ENCODE measurements at regions not wholly inside any gene's neighbourhood (a gene's known extent, or its start where the extent isn't known, plus 50 kb on each side); places are given as distances from the start of the nearest gene placed in this dataset.

DNA sequence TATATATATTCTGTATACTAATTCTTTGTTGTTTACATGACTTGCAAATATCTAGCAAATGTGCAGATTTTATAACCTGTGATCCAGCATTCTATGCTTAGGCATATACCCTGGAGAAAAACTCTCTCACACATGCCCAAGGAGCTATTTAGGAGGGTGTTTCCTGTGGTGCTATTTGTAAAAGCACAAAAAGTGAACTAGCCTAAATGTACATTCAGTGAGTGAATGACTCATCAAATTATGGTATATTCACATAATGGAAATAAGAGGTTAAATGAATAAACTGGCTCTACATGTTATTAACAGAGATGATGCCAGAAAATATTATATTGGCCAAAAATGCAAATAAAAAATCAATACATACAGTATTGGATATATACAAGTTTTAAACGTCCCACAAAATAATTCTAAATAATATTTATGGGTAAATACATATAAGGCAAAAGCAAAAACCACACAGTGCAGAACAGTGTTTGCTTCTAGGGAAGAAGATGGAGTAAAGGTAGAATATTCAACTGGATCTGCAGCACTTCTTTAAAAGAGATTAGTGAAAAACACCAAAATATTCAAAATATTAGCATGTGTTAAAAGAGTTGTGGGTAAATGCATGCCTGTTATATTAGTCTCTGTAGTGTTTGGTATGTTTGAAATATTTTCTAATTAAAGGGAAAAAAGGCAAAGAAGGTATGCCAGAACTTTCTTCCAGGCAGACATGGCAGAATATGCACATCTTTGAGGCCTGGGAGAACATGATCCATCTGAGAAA lies 344.7 kb downstream of the KLF5 start:
- TF ChIP-seq CTCF (IDR thresholded peaks at IDR 0.05; ENCODE audit: unreplicated experiment) = no peak
- no peaks in the 10 kb centered on the region for H3K27me3 Mint-ChIP-seq

DNA sequence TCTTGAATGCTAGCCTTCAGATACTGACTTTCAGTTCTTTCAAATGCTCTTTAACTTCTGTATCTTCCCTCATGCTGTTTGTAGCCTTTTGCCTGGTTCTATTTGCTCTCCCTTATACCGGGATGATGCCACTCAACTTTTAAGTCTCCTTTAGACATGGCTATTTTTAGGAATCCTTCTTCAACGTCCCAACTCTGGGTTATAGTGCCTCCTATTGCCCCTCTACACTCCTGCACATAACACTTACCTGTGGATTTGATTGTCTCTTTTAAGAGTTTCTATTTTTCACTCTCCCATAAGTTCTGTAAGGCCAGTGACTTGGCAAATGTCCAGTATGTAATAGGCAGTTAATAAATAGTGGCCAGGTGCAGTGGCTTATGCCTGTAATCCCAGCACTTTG lies 343.0 kb downstream of the KLF5 start:
- no peak for TF ChIP-seq CTCF (IDR thresholded peaks at IDR 0.05; ENCODE audit: unreplicated experiment)
- no peaks in the 10 kb centered on the region for H3K36me3 Mint-ChIP-seq (ENCODE audit: insufficient read depth)
- H3K9me3 Mint-ChIP-seq (ENCODE audit: low read depth) = peaks cover 11% of the 10 kb centered on the region
- H3K27me3 Mint-ChIP-seq = no peaks in the 10 kb centered on the region
- no peak overlapping the region for H3K27ac Mint-ChIP-seq
- H3K4me3 Mint-ChIP-seq (ENCODE audit: low read depth) = no peak overlapping the region
- DNase-seq (ENCODE audit: low spot score, unreplicated experiment) = no peak
- H3K4me1 Mint-ChIP-seq (ENCODE audit: low read depth) = peaks cover 30% of the 10 kb centered on the region

More for the DNA sequence above, 344.7 kb downstream of the KLF5 start:
- Mint-ChIP-seq H3K4me3 (ENCODE audit: low read depth) (no peak overlapping the region), H3K27ac (no peak overlapping the region), H3K4me1 (ENCODE audit: low read depth) (peaks cover 19% of the 10 kb centered on the region), H3K36me3 (ENCODE audit: insufficient read depth) (no peaks in the 10 kb centered on the region), H3K9me3 (ENCODE audit: low read depth) (peaks cover 11% of the 10 kb centered on the region)
- DNase-seq (ENCODE audit: low spot score, unreplicated experiment) = no peak

DNA sequence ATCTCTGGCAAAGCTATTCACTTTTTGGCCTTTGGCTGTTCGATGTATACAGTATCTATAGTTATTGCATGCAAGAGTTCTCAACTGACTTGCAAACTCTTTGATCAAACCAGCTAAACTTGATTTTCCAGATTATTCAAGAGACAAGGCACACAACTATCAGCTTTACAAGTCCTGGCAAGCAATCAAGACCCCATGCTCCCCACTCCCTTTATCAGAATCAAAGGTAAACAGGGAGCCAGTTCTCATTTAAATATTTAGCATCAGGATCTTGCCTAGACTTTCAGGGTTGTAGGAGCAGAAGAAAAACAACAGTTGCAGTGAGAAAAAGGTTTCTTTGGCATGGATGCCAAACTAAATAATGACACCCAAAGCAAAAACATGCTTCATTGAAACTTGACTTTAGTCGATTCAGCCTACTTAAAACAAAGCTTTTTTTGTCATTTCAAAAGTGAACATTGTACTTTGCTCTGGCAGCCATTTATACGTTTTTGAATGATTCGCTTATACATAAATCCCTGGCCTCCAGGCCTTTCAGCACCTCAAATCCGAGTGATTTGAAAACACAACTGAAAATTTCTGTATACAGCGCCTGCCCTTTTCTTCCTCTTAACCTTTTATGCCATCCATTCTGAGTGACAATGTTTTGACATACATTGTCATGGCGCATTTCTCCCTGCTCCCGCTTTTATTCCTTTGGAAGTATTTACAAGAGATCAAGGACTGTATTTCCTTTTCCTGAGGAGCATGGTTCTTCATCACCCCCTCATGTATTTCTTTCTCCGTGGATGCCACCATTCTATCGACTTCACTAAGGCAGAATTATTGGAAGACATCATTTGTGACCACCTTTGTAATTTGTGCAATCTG lies 340.8 kb downstream of the KLF5 start:
- DNase-seq (ENCODE audit: low spot score, unreplicated experiment) = no peak
- Mint-ChIP-seq H3K4me3 (ENCODE audit: low read depth) (no peak overlapping the region), H3K4me1 (ENCODE audit: low read depth) (peaks cover 35% of the 10 kb centered on the region), H3K27me3 (no peaks in the 10 kb centered on the region), H3K36me3 (ENCODE audit: insufficient read depth) (no peaks in the 10 kb centered on the region), H3K9me3 (ENCODE audit: low read depth) (peaks cover 11% of the 10 kb centered on the region), H3K27ac (peak overlapping the region; percentile 13)
- TF ChIP-seq CTCF (IDR thresholded peaks at IDR 0.05; ENCODE audit: unreplicated experiment) = no peak

DNA sequence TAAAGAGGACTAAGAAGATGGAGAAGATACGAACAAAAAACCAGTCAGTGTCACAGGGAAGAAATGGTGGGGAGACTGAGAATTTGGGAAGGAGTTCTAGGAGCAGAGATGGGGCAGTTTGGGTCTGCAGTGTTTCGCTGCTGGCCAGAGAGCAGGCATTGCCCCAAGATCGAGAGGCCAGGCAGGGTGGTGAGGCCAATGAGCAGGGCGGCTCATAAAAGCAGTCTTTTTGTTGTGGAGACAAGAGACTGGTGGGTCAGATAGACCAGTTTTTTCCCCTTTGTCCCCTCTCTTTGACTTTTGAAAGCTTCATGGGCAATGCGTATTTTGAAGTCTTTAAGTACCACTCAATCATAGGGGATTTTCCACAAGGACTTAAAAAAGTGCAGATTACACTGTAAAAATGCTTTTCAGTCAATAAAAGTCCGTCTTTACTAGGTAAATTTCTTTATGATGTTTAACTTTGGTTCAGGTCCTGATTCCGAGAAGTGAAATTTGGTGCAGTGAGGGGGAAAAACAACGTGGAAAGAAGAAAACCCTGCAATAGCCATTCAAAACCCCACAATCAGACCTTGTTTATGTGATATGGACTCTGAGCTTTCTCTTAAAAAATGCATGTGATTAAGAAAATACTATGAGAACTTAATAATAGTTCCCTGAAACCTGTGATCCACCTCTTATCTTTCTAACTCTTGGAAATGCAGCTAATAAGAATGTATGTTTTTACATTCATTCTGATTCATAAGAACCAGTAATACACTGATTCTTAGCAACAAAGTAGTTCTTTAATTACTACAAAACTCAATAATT lies 338.9 kb downstream of the KLF5 start:
- Mint-ChIP-seq H3K9me3 (ENCODE audit: low read depth) (peaks cover 11% of the 10 kb centered on the region), H3K36me3 (ENCODE audit: insufficient read depth) (no peaks in the 10 kb centered on the region), H3K27me3 (no peaks in the 10 kb centered on the region), H3K4me1 (ENCODE audit: low read depth) (peaks cover 35% of the 10 kb centered on the region), H3K27ac (no peak overlapping the region), H3K4me3 (ENCODE audit: low read depth) (no peak overlapping the region)
- DNase-seq (ENCODE audit: low spot score, unreplicated experiment) = no peak
- TF ChIP-seq CTCF (IDR thresholded peaks at IDR 0.05; ENCODE audit: unreplicated experiment) = no peak

DNA sequence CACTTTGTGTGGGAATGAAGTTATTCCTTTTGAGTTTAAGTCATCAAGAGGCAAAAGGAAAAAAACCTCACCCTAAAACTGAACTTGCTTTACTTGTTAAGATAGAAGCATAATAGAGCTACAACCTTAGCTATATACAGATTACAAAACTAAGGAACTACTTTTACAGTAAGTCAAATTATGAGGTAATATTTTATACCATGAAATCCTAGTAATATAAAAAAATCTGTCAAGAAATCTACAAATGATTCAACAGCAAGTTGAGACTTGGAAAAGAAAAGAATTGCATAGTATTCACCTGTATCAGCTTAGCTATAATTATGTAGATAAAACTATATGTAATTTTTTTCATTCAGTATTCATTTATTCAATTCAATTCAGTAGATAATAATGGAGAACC lies 335.3 kb downstream of the KLF5 start:
- no peaks in the 10 kb centered on the region for H3K27me3 Mint-ChIP-seq
- peaks cover 2% of the 10 kb centered on the region for H3K36me3 Mint-ChIP-seq (ENCODE audit: insufficient read depth)
- TF ChIP-seq CTCF (IDR thresholded peaks at IDR 0.05; ENCODE audit: unreplicated experiment) = no peak
- no peak overlapping the region for H3K27ac Mint-ChIP-seq
- H3K9me3 Mint-ChIP-seq (ENCODE audit: low read depth) = peaks cover 20% of the 10 kb centered on the region
- DNase-seq (ENCODE audit: low spot score, unreplicated experiment) = no peak
- H3K4me1 Mint-ChIP-seq (ENCODE audit: low read depth) = peaks cover 22% of the 10 kb centered on the region
- no peak overlapping the region for H3K4me3 Mint-ChIP-seq (ENCODE audit: low read depth)

Data from progenitor cell of endocrine pancreas (in vitro differentiated cells).